Suprapubic skin (tissue), 4 donors: ENCODE measurements at regions not wholly inside any gene's neighbourhood (a gene's known extent, or its start where the extent isn't known, plus 50 kb on each side); places are given as distances from the start of the nearest gene placed in this dataset.

ENCODE experiments used
- DNase-seq, 2 donors: peaks; one replicate each; pipeline ENCODE4 v3.0.0-alpha.2; 2019; ENCODE audit warnings: low spot score in 2 of 2
- H3K27ac ChIP-seq: fragments of 200-600 bp; sonication (generic); one replicate; pipeline ENCODE4 v1.5.1; 2019
- H3K27me3 ChIP-seq: fragments of 200-600 bp; sonication (generic); one replicate; pipeline ENCODE4 v1.5.1; 2019
- H3K36me3 ChIP-seq: fragments of 200-600 bp; sonication (generic); one replicate; pipeline ENCODE4 v1.5.1; 2019
- H3K4me1 ChIP-seq: fragments of 200-600 bp; sonication (generic); one replicate; pipeline ENCODE4 v1.5.1; 2019
- H3K4me3 ChIP-seq: fragments of 200-600 bp; sonication (generic); one replicate; pipeline ENCODE4 v1.5.1; 2019; ENCODE audit warnings: mild to moderate bottlenecking
- H3K9me3 ChIP-seq: fragments of 200-600 bp; sonication (generic); one replicate; pipeline ENCODE4 v1.5.1; 2019
- CTCF ChIP-seq, 2 donors: fragments of 200-600 bp in 1 of 2; fragments of 450-650 bp in 1 of 2; sonication (generic) in 1 of 2; IDR thresholded peaks; one replicate each; pipeline ENCODE4 v1.5.1; 2016 to 2019; ENCODE audit warnings: antibody characterized with exemption in 2 of 2, mild to moderate bottlenecking in 1 of 2, moderate library complexity in 1 of 2
- EP300 ChIP-seq: sonication (generic); formaldehyde crosslinking; IDR thresholded peaks from one replicate; pipeline ENCODE4 v1.6.1; 2017; ENCODE audit warnings: antibody characterized with exemption
- POLR2A ChIP-seq, 2 donors: fragments of 450-650 bp; IDR thresholded peaks; one replicate each; pipeline ENCODE4 v1.6.1; 2017; ENCODE audit warnings: antibody characterized with exemption in 2 of 2, mild to moderate bottlenecking in 2 of 2, moderate library complexity in 2 of 2
- POLR2AphosphoS5 ChIP-seq, 3 donors: sonication (generic); formaldehyde crosslinking; IDR thresholded peaks; one replicate each; pipeline ENCODE4 v1.6.1; 2017; ENCODE audit warnings: antibody characterized with exemption in 3 of 3
- WGBS: methylation state at CpG from one replicate; pipeline ENCODE4 v1.1.5; 2018; 5-methylcytosine and 5-hydroxymethylcytosine counted together

DNA sequence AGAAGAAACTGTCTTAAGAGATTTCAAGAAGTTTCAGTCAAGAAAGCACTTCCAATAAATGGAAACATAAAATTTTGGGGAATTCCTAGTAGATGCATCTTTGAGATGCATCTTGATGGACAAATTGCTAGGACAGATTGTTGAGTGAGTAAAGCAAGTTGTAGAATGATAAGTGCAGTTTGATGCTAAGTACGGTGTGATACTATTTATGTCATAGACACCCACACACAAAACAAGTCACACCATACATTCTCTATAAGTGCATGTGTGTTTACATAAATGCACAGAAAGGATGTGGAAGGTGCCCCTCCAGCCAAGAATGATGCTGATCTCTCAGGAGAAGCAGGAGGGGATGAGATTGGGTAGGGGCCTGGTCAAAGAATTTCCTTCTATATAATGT is 375.7 kb downstream of the FOXO1 start:
- Histone ChIP-seq H3K27me3 (no peaks in the 10 kb centered on the region), H3K9me3 (peaks cover under 1% of the 10 kb centered on the region), H3K4me3 (no peak overlapping the region), H3K4me1 (no peaks in the 10 kb centered on the region), H3K36me3 (no peaks in the 10 kb centered on the region), H3K27ac (no peak overlapping the region)
- 77% methylated on average over 1 of the region's 1 CpG for WGBS
- DNase-seq, result no peak
- TF ChIP-seq POLR2A (IDR thresholded peaks at IDR 0.05) (no peak), CTCF (IDR thresholded peaks at IDR 0.05) (no peak), POLR2AphosphoS5 (IDR thresholded peaks at IDR 0.05) (no peak), EP300 (no peak)

- Histone ChIP-seq H3K4me3 (no peak overlapping the region), H3K36me3 (no peaks in the 10 kb centered on the region), H3K9me3 (peaks cover 6% of the 10 kb centered on the region), H3K27me3 (no peaks in the 10 kb centered on the region), H3K4me1 (no peaks in the 10 kb centered on the region), H3K27ac (no peak overlapping the region)
- 92% methylated on average over 5 of the region's 5 CpGs for WGBS
- TF ChIP-seq EP300, result no peak
- TF ChIP-seq POLR2A (IDR thresholded peaks at IDR 0.05), result no peak
- TF ChIP-seq CTCF (IDR thresholded peaks at IDR 0.05), result no peak
- no peak for TF ChIP-seq POLR2AphosphoS5 (IDR thresholded peaks at IDR 0.05)
- DNase-seq, result no peak
These were observed 374.3 kb downstream of the FOXO1 start for GRCh38 chr13:40292108-40292507.

GRCh38 chr13:40292536-40292935 is 373.9 kb downstream of the FOXO1 start:
- H3K4me1 ChIP-seq, result no peaks in the 10 kb centered on the region
- H3K4me3 ChIP-seq, result no peak overlapping the region
- no peaks in the 10 kb centered on the region for H3K27me3 ChIP-seq
- no peaks in the 10 kb centered on the region for H3K36me3 ChIP-seq
- peaks cover 6% of the 10 kb centered on the region for H3K9me3 ChIP-seq
- no peak overlapping the region for H3K27ac ChIP-seq
- no peak for DNase-seq
- TF ChIP-seq POLR2AphosphoS5 (IDR thresholded peaks at IDR 0.05), result no peak
- 69% methylated on average over 4 of the region's 4 CpGs for WGBS

DNA sequence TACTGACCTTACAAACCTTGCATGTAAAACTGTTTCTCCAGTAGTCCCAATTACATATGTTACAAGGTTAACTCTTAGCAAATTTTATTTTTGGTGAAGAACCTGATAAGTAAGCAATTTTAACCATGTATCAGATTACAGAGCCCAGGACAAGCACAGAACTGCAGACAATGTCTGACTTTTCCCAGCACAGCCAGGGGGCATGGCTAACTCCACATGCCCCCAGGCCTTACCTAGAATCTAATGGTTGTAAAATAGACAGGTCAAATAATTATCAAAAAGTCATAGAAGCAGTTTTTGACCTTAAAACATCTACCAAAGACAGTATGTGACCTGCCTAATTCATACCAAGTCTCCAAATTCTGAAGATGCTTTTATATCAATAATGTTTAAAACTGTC is 364.1 kb downstream of the FOXO1 start:
- H3K4me3 ChIP-seq, result no peak overlapping the region
- no peaks in the 10 kb centered on the region for H3K4me1 ChIP-seq
- no peak for TF ChIP-seq POLR2A (IDR thresholded peaks at IDR 0.05)
- TF ChIP-seq POLR2AphosphoS5 (IDR thresholded peaks at IDR 0.05), result no peak
- no peak for TF ChIP-seq EP300
- no peak overlapping the region for H3K27ac ChIP-seq
- no peaks in the 10 kb centered on the region for H3K36me3 ChIP-seq
- no peaks in the 10 kb centered on the region for H3K27me3 ChIP-seq
- no peak for DNase-seq
- peaks cover 3% of the 10 kb centered on the region for H3K9me3 ChIP-seq

- H3K4me3 ChIP-seq, result no peak overlapping the region
- WGBS, result 62% methylated on average over 3 of the region's 3 CpGs
- no peak overlapping the region for H3K27ac ChIP-seq
- H3K27me3 ChIP-seq, result no peaks in the 10 kb centered on the region
- TF ChIP-seq POLR2A (IDR thresholded peaks at IDR 0.05) (no peak), EP300 (no peak), POLR2AphosphoS5 (IDR thresholded peaks at IDR 0.05) (no peak), CTCF (IDR thresholded peaks at IDR 0.05) (no peak)
- H3K9me3 ChIP-seq, result peaks cover 3% of the 10 kb centered on the region
- no peaks in the 10 kb centered on the region for H3K36me3 ChIP-seq
- no peak for DNase-seq
- no peaks in the 10 kb centered on the region for H3K4me1 ChIP-seq
These were observed 362.1 kb downstream of the FOXO1 start for GRCh38 chr13:40304391-40304790.

DNA sequence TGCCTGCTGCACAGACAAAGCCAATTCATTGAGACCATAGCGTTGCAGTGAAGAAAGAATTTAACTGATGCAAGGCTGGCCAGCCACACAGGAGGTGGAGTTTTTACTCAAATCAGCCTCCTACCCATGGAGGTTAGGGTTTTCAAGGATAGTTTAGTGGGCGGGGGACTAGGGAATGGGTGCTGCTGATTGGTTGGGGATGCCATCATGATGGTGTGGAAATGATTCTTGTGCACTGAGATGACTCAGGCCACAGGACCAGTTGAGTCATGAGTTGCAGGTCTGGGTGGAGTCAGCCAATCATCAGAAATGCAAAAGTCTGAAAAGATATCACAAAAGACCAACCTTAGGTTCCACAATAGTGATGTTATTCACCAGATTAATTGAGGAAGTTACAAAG is 359.6 kb downstream of the FOXO1 start:
- H3K27ac ChIP-seq, result no peak overlapping the region
- no peak for TF ChIP-seq CTCF (IDR thresholded peaks at IDR 0.05)
- no peak for TF ChIP-seq POLR2A (IDR thresholded peaks at IDR 0.05)
- TF ChIP-seq EP300, result no peak
- TF ChIP-seq POLR2AphosphoS5 (IDR thresholded peaks at IDR 0.05), result no peak
- no peak for DNase-seq
- 89% methylated on average over 2 of the region's 2 CpGs for WGBS
- no peaks in the 10 kb centered on the region for H3K4me1 ChIP-seq
- no peak overlapping the region for H3K4me3 ChIP-seq
- H3K36me3 ChIP-seq, result no peaks in the 10 kb centered on the region
- no peaks in the 10 kb centered on the region for H3K27me3 ChIP-seq
- H3K9me3 ChIP-seq, result peaks cover 3% of the 10 kb centered on the region
